HG02678 (cell line): ENCODE measurements at regions not wholly inside any gene's neighbourhood (a gene's known extent, or its start where the extent isn't known, plus 50 kb on each side); places are given as distances from the start of the nearest gene placed in this dataset.
"Not testable (repeated sequence)": the region's sequence is repeated elsewhere in the genome, so short reads cannot be mapped to it uniquely, and the experiment has no call there.

Experiments
- ATAC-seq: cut with Tn5 transposase; IDR thresholded peaks from one replicate; pipeline ENCODE4 v1.9.1; 2021; ENCODE audit warnings: mild to moderate bottlenecking, moderate library complexity; ENCODE audit not compliant: unreplicated experiment

GRCh38 chr1:244291236-244292201 lies 160.2 kb downstream of the ADSS2 start:
- no peak for ATAC-seq

- ATAC-seq: no peak
Observed at GRCh38 chr1:244294599-244295224, 157.0 kb downstream of the ADSS2 start.

- ATAC-seq: no peak
Observed at GRCh38 chr1:244296003-244296402, 155.7 kb downstream of the ADSS2 start.

GRCh38 chr1:244296447-244296846 lies 155.3 kb downstream of the ADSS2 start:
- no peak for ATAC-seq

GRCh38 chr1:244297087-244297486 lies 154.6 kb downstream of the ADSS2 start:
- no peak for ATAC-seq

- ATAC-seq: no peak
Observed at GRCh38 chr1:244297616-244298015, 154.1 kb downstream of the ADSS2 start.

GRCh38 chr1:244300029-244300375 lies 151.7 kb downstream of the ADSS2 start:
- not testable (repeated sequence) for ATAC-seq

- ATAC-seq: no peak
Observed at GRCh38 chr1:244301595-244302130, 150.0 kb downstream of the ADSS2 start.

- ATAC-seq: no peak
Observed at GRCh38 chr1:244302876-244303609, 148.7 kb downstream of the ADSS2 start.

- no peak for ATAC-seq
Observed at GRCh38 chr1:244303610-244303969, 148.1 kb downstream of the ADSS2 start.

- ATAC-seq: no peak
Observed at GRCh38 chr1:244304156-244304555, 147.6 kb downstream of the ADSS2 start.

GRCh38 chr1:244304656-244305055 lies 147.1 kb downstream of the ADSS2 start:
- ATAC-seq: no peak

GRCh38 chr1:244305776-244306341 lies 145.8 kb downstream of the ADSS2 start:
- ATAC-seq: no peak

- ATAC-seq: no peak
Observed at GRCh38 chr1:244306544-244306943, 145.2 kb downstream of the ADSS2 start.

GRCh38 chr1:244309191-244309590 lies 142.5 kb downstream of the ADSS2 start:
- ATAC-seq: not testable (repeated sequence)

GRCh38 chr1:244311784-244312532 lies 139.8 kb downstream of the ADSS2 start:
- no peak for ATAC-seq

- no peak for ATAC-seq
Observed at GRCh38 chr1:244313346-244313745, 138.4 kb downstream of the ADSS2 start.

- no peak for ATAC-seq
Observed at GRCh38 chr1:244314921-244315559, 136.7 kb downstream of the ADSS2 start.

GRCh38 chr1:244315996-244316395 lies 135.7 kb downstream of the ADSS2 start:
- no peak for ATAC-seq

GRCh38 chr1:244316407-244316806 lies 135.3 kb downstream of the ADSS2 start:
- ATAC-seq: no peak
